HUES48 (cell line): ENCODE measurements at regions not wholly inside any gene's neighbourhood (a gene's known extent, or its start where the extent isn't known, plus 50 kb on each side); places are given as distances from the start of the nearest gene placed in this dataset.

Source experiments
- H3K27ac ChIP-seq: one replicate; pipeline ENCODE4 v1.7.0; 2013; ENCODE audit warnings: low read depth, low read length, inconsistent platforms
- H3K27me3 ChIP-seq: 2 replicates; pipeline ENCODE4 v1.6.1; 2013; ENCODE audit warnings: mild to moderate bottlenecking, low read length; ENCODE audit not compliant: control insufficient read depth, insufficient read depth
- H3K36me3 ChIP-seq: 2 replicates; pipeline ENCODE4 v1.6.1; 2013; ENCODE audit warnings: low read length; ENCODE audit not compliant: control insufficient read depth, insufficient read depth
- H3K4me1 ChIP-seq: 2 replicates; pipeline ENCODE4 v1.6.1; 2013; ENCODE audit warnings: mild to moderate bottlenecking, low read length; ENCODE audit not compliant: control insufficient read depth, insufficient read depth
- H3K4me3 ChIP-seq: 2 replicates; pipeline ENCODE4 v1.5.1; 2013; ENCODE audit warnings: mild to moderate bottlenecking, low read depth, low read length
- H3K9ac ChIP-seq: 2 replicates; pipeline ENCODE4 v1.6.1; 2013; ENCODE audit warnings: mild to moderate bottlenecking, low read depth, low read length, moderate library complexity
- H3K9me3 ChIP-seq: 2 replicates; pipeline ENCODE4 v1.6.1; 2013; ENCODE audit warnings: low read length; ENCODE audit not compliant: control insufficient read depth, insufficient read depth

DNA sequence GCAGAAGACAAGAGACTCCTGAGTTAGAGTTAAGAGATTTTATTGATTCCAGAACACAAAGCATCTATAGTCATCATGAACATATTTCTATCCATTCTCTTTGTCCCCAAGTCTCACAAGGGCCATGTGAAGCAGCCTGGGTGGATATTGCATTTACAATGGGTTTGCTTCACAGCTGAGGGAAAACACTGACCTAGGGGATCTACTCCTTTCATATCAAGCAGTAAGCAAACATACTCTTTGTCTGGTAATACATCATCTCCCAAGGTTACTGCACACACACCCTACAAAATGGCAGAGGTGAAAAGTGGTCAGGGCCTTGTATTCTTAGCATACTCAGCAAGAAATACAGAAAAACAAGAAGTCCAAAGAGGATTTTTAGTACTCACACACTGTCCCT lies 267.7 kb upstream of the BCHE start:
- Histone ChIP-seq H3K27ac (no peak overlapping the region), H3K9ac (no peak overlapping the region), H3K27me3 (no peaks in the 10 kb centered on the region), H3K36me3 (no peaks in the 10 kb centered on the region), H3K4me3 (no peak overlapping the region), H3K9me3 (no peaks in the 10 kb centered on the region), H3K4me1 (peaks cover 6% of the 10 kb centered on the region; the same call in 1 of the 2 replicates)

DNA sequence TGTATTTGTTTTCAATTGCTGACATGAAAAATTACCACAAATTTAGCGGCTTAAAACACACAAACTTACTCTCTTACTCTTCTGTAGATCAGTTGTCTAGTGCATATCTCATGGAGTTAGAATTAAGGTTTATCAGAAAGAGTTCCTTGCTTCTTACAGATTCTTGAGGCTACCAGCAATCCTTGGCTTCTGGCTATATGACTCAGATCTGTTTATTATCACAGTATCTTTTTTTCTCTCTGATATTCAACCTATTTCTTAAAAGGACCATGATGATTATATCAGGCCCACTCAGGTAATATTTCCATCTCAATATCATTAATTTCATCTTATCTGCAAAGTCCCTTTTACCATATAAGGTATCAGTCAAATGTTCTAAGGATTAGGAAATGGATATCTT lies 263.5 kb upstream of the BCHE start:
- Histone ChIP-seq H3K27ac (no peak overlapping the region), H3K4me1 (no peaks in the 10 kb centered on the region), H3K9ac (no peak overlapping the region), H3K9me3 (no peaks in the 10 kb centered on the region), H3K4me3 (no peak overlapping the region), H3K27me3 (no peaks in the 10 kb centered on the region), H3K36me3 (no peaks in the 10 kb centered on the region)

DNA sequence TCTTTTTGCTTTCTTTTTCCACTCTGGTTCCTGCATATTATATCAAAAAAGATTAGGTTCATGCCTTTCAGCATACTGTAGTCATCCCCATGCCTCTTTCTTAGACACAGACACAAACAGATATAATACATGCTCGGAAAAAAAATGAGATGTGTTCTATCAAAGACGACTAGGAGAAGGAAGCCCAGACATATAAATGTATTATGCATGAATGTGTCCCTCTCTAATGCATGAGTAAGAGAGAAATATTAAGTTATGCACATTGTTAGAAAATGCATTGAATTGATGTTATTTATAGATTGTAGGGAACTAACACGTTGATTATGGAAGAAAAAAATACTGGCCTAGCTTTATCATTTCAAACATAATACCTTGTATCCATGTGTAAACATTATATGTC lies 252.4 kb upstream of the BCHE start:
- H3K4me3 ChIP-seq = no peak overlapping the region
- no peaks in the 10 kb centered on the region for H3K27me3 ChIP-seq
- H3K9me3 ChIP-seq = no peaks in the 10 kb centered on the region
- H3K9ac ChIP-seq = no peak overlapping the region
- H3K36me3 ChIP-seq = no peaks in the 10 kb centered on the region
- no peaks in the 10 kb centered on the region for H3K4me1 ChIP-seq
- no peak overlapping the region for H3K27ac ChIP-seq

DNA sequence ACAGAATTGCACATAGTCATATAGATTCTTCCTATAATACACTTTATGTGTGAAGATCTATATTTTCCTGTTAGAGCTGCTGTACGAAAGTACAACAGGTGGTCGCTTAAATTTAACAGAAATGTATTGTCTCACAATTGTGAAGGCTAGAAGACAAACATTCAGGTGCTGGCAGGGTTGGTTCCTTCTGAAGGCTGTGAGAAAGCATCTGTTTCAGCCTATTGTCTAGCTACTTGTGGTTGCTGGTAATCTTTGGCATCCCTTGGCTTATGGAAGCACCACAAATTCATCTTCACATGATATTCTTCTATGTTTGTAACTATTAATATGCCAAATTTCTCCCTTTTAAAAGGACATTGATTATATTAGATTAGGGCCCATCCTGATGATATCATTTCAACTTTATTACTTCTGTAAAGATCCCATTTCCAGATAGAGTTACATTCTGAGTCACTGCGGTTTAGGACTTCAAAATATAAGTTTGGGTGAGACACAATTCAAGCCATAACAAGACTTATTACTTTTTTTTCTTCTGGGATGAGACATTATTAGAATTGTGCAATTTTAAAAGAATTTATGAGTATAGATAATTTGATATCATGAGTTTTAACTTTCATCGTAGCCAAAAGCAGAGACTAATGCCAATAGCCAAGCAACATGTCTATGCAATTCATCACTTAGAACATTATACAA lies 248.1 kb upstream of the BCHE start:
- no peaks in the 10 kb centered on the region for H3K27me3 ChIP-seq
- no peaks in the 10 kb centered on the region for H3K9me3 ChIP-seq
- no peak overlapping the region for H3K4me3 ChIP-seq
- no peaks in the 10 kb centered on the region for H3K4me1 ChIP-seq
- H3K9ac ChIP-seq = no peak overlapping the region
- no peaks in the 10 kb centered on the region for H3K36me3 ChIP-seq
- no peak overlapping the region for H3K27ac ChIP-seq

DNA sequence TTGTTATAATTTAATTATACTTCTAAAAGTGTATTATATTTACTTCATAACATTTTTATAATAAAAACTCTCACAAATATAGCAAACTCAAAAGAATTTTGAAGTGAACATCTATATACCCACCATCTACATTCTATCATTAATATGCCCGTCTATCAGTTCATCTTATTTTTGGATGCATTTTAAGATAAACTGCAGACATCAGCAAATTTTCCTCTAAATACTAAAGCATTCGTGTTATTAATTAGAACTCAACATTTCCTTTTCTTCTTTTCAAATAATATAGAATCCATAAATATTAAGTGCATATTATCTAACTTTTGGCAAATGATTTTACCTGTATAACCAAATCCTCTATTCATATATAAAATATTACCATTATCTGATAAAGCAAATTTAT lies 242.9 kb upstream of the BCHE start:
- no peaks in the 10 kb centered on the region for H3K27me3 ChIP-seq
- H3K4me3 ChIP-seq = no peak overlapping the region
- no peaks in the 10 kb centered on the region for H3K36me3 ChIP-seq
- no peaks in the 10 kb centered on the region for H3K9me3 ChIP-seq
- H3K27ac ChIP-seq = no peak overlapping the region
- no peak overlapping the region for H3K9ac ChIP-seq
- no peaks in the 10 kb centered on the region for H3K4me1 ChIP-seq

DNA sequence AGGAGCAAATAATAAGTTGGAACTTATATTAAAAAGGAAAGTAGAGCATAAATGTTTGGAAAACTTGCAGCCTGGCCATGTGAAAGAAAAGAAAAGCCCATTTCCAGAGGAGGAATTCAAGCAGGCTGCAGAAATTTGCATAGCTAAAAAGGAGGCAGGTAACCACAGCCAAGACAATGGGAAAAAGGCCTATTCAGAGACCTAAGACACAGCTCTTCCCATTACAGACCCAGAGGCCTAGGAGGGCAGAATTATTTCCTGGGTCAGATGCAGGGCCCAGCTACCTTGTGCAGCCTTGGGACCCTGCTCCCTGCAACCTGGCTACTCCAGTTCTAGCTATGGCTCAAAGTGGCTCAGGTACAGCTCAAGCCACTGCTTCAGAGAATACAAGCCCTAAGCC lies 234.6 kb upstream of the BCHE start:
- Histone ChIP-seq H3K36me3 (no peaks in the 10 kb centered on the region), H3K9me3 (no peaks in the 10 kb centered on the region; the same call in 1 of the 2 replicates), H3K4me3 (no peak overlapping the region), H3K4me1 (peaks cover 14% of the 10 kb centered on the region), H3K9ac (no peak overlapping the region), H3K27me3 (no peaks in the 10 kb centered on the region), H3K27ac (no peak overlapping the region)

DNA sequence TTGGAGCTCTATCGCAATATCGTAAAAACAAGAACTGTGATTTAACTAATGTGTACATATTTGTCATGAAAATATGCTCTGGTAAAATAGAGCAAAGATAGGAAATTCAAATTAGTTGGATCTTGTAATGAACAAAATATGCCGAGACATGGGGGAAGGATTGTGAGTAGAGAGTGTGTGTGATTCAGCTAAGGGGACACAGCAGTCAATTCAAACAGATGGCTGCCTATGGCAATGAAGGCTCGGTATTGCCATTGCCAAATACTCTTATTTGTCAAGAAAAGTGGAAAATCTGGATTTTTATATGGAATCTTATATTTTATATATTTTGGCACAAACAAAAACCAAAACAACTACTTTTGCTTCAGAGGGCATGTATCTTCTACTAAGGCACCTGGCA lies 227.3 kb upstream of the BCHE start:
- Histone ChIP-seq H3K36me3 (no peaks in the 10 kb centered on the region), H3K4me1 (peaks cover 8% of the 10 kb centered on the region; the same call in 1 of the 2 replicates), H3K27me3 (no peaks in the 10 kb centered on the region), H3K27ac (no peak overlapping the region), H3K9me3 (no peaks in the 10 kb centered on the region), H3K4me3 (no peak overlapping the region), H3K9ac (no peak overlapping the region)

DNA sequence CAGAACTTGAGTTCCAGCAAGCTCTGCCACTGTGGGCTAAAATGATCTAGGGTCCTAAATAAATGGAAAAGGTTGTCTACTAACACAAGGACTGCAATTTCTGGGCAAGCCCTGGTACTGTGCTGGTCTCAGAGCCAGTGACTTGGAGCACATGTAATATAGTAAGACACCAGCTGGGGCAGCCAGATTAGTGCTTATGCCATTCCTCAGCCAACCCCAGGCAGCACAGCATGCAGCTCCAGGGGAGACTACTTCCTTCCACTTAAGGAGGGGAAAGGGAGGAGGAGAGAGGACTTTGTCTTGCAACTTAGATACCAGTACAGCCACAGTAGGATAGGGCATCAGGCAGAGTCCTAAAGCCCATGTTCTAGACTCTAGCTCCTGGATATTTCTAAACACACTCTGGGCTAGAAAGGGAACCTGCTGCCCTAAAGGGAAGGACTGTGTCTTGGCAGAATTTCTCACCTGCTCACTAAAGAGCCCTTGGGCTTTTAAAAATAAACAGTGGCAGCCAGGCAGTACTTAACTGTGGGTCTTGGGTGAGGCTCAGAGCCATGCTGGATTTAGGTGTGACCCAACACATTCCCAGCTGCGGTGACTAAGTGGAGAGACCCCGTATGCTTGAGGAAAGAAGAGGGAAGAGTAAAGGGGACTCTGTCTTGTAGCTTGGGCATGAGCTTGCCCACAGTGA lies 223.7 kb upstream of the BCHE start:
- Histone ChIP-seq H3K27me3 (no peaks in the 10 kb centered on the region), H3K4me3 (no peak overlapping the region), H3K9ac (no peak overlapping the region), H3K9me3 (no peaks in the 10 kb centered on the region), H3K36me3 (no peaks in the 10 kb centered on the region), H3K27ac (no peak overlapping the region), H3K4me1 (no peaks in the 10 kb centered on the region)

DNA sequence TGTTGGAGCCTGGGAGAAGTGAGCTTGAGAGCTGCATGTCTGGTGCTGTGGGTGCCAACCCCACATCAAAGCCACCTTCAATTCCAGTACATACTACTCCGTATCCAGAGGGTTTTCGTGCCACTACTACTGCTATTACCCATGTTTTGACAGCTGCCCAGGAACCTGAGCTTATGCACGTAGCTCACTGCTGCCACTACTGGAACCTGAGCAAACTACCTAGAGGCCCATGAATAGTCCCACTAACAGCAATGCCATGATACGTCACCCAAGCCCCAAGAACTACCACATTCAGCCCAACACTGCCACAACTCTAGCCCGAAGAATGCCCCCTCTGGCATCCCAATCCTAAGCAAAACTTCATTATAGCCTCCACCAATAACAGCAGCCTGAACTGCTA lies 215.2 kb upstream of the BCHE start:
- no peaks in the 10 kb centered on the region for H3K27me3 ChIP-seq
- no peak overlapping the region for H3K4me3 ChIP-seq
- H3K9me3 ChIP-seq = no peaks in the 10 kb centered on the region
- no peak overlapping the region for H3K9ac ChIP-seq
- no peaks in the 10 kb centered on the region for H3K4me1 ChIP-seq
- H3K36me3 ChIP-seq = no peaks in the 10 kb centered on the region
- H3K27ac ChIP-seq = no peak overlapping the region

DNA sequence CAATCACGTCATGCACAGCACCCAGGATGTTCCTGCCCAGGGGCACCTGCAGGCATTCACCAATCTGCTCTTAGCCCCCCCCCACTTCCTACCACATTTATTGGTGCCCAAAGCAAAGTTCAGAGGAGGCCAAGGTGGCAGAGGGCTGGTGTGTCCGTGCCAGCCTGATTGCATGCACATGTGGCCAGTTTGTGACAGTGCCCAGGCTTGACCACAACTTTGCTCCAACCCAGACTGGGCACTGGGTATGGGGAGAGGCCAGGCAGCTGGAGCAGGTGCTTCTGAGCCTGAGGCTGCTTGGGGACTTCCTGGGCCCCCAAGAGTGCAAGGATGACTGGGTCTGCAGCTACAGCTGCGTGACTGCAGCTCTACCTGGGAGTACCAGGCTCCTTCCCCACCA lies 192.3 kb upstream of the BCHE start:
- no peak overlapping the region for H3K9ac ChIP-seq
- no peak overlapping the region for H3K4me3 ChIP-seq
- peaks cover 15% of the 10 kb centered on the region for H3K9me3 ChIP-seq

DNA sequence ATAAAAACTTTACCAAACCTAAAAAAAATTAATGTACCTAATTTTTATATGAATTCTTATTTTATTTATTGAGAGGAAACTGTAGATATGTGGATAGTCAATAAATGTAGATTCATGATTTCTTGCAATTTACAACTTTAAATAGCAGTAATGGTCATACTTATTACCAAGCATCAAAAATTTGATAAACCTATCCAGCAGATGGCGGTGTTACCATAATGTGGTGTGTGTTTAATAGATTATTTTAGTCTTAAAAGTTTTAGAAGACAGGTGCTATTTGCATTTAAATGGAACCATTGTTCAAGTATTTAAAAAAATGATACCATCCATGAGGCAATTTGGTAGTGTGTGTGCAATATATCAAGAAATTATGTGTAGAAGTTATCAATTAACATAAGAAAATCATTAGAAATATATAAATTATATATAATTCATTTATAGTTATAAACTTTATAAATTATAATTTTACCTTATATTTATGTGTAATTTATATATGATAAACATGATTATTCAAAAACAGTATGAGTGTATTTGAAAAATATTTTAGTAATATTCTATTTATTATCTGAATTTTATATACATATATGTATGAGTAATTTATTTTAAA lies 176.0 kb upstream of the BCHE start:
- Histone ChIP-seq H3K4me3 (no peak overlapping the region), H3K27ac (no peak overlapping the region), H3K9me3 (no peaks in the 10 kb centered on the region), H3K36me3 (no peaks in the 10 kb centered on the region), H3K9ac (no peak overlapping the region), H3K4me1 (no peaks in the 10 kb centered on the region), H3K27me3 (no peaks in the 10 kb centered on the region)

More for the DNA sequence above, 192.3 kb upstream of the BCHE start:
- H3K27me3 ChIP-seq = no peaks in the 10 kb centered on the region
- H3K4me1 ChIP-seq = no peaks in the 10 kb centered on the region
- no peaks in the 10 kb centered on the region for H3K36me3 ChIP-seq
- no peak overlapping the region for H3K27ac ChIP-seq
